ENCODE measurements at regions not wholly inside any gene's neighbourhood (a gene's known extent, or its start where the extent isn't known, plus 50 kb on each side); places are given as distances from the start of the nearest gene placed in this dataset.

DNA sequence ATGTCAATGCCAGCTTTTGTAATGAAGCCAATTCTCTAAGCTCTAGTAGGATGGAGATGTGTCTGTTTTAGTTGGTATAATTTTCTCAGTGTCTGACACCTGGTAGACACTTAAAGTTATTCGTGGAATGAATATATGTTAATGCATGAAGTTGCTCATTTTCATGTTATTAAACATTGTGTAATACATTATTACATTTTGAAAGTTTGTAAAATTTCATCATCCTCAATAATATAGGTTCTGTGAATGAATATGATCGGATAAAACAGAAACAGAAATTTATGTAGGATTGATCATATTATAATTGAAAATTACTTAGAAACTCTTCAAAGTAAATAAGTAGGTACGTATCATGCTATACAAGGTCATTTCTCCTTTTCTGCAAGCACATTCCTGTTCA is 625.3 kb downstream of the PLA2G4A start:
- TF ChIP-seq, protein P1, sequence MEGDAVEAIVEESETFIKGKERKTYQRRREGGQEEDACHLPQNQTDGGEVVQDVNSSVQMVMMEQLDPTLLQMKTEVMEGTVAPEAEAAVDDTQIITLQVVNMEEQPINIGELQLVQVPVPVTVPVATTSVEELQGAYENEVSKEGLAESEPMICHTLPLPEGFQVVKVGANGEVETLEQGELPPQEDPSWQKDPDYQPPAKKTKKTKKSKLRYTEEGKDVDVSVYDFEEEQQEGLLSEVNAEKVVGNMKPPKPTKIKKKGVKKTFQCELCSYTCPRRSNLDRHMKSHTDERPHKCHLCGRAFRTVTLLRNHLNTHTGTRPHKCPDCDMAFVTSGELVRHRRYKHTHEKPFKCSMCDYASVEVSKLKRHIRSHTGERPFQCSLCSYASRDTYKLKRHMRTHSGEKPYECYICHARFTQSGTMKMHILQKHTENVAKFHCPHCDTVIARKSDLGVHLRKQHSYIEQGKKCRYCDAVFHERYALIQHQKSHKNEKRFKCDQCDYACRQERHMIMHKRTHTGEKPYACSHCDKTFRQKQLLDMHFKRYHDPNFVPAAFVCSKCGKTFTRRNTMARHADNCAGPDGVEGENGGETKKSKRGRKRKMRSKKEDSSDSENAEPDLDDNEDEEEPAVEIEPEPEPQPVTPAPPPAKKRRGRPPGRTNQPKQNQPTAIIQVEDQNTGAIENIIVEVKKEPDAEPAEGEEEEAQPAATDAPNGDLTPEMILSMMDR (IDR thresholded peaks at IDR 0.05) = no peak
- TF ChIP-seq POLR2A (IDR thresholded peaks at IDR 0.05) = no peak

All from right lobe of liver (tissue), 4 donors.